ENCODE measurements at regions not wholly inside any gene's neighbourhood (a gene's known extent, or its start where the extent isn't known, plus 50 kb on each side); places are given as distances from the start of the nearest gene placed in this dataset.
"Not testable (repeated sequence)": the region's sequence is repeated elsewhere in the genome, so short reads cannot be mapped to it uniquely, and the experiment has no call there.

DNA sequence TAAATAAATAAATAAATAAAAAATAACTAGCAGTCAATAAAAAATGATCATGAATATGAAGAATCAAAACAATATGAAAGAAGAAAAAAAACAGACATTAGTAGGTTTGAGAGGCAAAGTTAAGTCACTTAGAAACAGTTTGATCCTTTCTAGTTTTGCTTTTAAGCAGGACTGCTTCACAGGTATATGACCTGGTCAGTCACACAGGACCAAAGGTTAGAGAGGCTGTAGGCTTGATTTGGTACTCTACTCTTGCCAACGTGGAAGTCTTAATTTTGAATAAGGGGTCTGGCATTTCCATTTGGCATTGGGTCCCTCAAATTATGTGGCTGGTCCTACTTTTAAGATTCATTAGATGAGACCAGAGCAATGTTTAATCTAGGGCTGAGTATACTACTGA lies 441.7 kb upstream of the NECTIN3 start:
- DNase-seq = no peak

DNA sequence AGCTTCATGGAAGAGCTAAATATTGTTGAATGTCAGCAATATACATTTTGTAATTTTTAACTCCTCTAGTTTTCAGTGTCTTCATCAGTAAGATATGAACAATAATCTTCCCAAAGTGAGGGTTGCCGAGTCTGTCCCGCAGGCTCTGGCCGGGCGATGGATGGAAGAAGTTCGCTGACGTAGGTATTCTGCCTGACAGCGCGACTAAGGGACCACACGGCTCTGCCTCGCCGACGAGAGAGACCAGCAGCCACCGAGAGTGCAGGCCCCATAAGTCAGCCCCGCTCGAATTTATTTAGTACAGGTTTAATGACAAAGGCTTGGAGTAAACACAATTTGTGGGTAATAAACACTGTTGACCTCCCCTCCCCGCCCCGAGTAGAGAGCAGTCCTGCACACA lies 427.4 kb upstream of the NECTIN3 start:
- DNase-seq = no peak

DNA sequence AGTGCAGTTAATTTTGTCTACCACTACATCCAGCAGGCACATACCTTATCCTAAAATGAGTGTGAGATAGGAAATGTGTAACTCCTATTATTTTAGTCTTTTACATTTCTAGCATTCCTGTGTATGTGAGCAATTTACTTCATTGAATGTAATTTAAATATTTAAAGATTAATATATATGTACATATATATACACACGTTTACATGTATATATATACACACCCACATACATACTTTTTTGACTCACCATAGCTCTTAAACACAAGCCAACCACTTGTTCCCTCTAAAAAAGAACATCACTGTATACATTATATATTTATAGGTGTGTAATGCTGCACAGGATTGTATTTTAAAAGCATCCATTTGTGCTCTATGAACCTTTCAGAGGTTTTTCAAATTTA lies 425.6 kb upstream of the NECTIN3 start:
- DNase-seq = no peak

DNA sequence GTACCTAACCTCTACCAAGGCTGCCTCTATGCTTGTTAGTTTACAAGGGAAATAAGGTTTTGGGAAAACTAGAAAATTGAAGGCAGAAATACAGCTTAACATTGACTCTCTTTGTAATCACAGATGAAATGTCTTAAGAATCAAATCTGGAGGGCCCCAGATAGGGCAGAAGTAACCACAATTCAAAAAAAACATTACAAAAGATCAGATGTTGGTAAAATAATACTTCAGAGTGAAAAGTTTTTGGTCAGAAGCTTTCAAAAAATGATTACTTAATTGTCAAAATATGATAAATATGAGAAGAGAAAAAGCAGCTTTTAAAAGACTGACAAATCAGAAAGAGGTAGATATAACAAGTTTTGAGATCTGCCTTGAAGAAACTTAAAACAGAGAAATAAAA lies 425.1 kb upstream of the NECTIN3 start:
- no peak for DNase-seq

DNA sequence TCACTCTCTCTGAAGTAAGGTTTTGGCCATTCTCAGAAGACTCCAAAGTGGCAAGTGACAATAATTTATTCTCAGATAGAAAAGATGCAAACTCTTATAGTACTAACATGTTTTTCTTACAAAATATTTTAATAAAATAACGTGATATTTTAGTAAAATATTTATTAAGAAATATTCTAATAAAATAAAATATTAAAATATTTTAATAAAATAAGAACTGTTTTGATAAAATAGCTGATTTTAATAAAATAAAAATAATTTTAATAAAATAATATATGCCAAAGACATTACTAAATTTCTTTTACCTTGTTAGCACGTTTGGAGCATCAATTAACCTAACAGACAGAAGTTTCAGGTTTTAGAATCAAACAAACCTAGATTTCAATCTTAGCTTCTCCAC lies 424.0 kb upstream of the NECTIN3 start:
- DNase-seq = no peak

DNA sequence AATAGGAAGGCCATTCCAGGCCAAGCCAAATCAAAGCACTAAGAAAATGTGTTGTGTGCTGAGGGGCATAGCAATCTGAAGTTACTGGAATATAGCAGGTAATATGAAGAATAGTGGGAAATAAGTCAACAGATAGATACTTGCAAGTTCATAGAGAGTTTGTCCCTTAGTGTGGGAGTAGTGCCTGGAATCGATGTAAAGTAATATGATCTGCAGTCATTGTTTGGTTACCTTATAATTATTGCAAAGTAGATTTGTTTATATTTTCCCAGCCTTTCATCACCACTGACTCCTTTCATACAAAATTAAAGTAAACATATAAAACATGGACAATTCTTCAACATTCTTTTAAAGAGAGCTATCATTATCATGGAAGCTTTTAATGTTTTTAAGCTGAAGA lies 420.9 kb upstream of the NECTIN3 start:
- DNase-seq = no peak

DNA sequence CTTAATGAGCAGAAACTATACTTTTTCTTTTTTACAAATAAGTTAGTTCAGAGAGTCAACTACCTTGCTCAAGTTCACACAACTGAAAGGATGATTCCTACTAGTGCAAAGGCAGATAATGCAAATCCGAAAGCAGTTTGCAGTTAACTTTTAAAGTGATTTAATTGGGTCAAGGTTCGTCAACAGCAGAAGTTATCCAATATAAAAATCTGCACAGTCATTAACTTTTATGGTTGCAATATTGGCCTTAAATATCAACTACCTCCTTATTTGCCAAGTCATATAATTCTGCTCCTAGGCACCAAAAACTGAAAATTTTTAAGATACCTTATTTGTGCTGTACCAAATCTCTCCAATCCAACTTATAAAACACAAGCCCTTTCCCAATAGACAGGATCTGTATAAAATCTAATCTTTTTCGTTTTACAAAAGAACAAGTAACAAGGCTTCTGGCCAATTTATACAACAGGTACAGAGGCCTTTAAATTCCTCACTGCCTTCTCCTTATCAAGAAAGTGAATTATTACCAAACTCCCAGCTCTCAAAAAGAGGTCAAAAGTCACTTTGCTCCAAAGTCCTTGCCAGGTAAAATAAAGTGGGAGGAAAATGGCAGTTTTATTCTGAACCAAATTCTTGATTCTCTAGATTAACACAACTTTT lies 416.6 kb upstream of the NECTIN3 start:
- no peak for DNase-seq

DNA sequence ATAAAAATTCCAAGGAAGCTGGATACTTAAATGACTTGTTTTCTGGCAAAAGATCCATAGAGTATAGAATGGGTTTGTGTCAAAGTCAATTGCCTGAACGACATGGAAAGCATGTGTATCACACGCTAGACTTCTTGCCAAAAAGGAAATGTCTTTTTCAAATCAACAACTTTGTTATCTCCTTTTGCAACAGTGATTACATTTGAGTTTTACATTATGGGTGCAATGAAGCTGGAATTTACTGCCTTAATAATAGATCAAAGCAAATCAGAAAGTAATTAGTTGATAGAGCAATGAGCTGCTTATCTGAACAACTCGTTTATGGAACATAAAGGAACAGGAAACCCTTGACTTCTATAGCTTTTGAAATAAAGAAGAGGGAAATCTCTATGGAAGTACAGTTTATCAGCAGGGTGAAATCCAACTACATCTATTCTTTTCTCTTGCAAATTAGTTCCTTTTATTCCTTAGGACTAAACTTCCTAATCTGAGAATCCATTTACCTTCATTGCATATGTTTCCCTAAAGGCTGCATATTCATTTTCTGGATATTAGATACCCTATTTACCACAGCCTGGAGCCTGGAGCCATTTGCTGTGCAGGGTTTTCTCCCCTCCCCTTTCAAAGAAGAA lies 415.1 kb upstream of the NECTIN3 start:
- no peak for DNase-seq

DNA sequence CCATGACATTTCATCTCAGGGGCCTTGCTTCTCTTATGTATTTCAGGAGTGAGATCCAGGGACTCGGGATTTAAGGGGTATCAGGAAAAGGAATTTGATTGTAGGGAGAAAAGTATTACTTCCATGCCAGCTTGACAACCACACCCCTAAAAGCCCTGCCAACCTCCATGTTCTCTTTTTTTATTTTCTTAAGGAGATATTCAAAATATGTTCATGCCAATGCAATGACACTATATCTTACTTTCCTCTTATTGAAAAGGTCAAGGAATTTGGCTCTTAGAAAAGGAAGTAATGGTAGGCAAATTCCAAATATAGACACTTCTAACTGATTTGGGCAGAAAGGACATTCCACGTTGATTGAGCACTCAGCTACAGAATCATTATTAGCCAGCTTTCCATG lies 407.5 kb upstream of the NECTIN3 start:
- no peak for DNase-seq

DNA sequence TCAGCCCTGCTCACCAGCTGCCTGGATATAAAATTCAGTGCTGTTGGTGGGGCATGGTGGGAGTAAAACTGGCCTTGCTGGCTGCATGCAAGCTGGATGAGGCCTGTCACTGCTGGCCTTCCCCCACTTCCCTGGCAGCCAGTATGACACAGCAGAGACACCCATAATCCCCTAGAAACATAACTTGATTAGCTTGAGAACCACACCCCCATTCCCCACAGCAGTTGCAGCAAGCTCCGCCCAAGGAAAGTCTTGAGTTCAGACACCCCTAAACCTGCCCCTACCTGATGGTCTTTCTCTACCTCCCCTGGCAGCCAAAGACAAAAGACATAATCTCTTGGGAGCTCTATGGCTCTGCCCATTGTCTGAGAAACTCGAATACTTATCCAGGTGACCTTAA lies 405.1 kb upstream of the NECTIN3 start:
- no peak for DNase-seq

DNA sequence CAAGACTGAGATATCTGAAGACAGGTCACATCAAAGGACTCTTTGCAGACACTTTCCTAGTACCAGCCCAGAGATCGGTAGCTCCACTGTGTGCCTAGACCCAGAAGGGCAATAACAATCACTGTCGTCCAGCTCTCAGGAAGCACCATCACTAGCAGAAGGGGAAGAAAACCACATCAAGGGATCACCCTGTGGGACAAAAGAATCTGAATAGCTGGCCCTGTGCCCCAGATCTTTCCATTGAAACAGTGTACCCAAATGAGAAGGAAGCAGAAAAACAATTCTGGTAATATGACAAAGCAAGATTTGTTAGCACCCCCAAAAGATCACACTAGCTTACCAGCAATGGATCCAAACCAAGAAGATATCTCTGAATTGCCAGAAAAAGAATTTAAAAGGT lies 404.4 kb upstream of the NECTIN3 start:
- no peak for DNase-seq

DNA sequence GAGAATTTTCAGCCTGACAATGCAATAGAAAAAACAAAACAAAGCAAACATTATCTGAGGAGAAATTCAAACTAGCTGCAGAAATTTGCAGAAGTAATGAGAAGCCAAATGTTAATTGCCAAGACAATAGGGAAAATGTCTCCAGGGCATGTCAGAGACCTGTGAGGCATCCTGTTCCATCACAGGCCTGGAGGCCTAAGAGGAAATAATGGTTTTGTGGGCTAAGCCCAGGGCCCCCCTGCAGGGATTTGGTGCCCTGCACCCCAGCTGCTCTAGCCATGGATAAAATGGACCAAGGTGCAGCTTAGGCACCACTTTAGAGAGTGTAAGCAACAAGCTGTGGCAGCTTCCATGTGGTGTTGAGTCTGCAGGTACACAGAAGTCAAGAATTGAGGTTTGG lies 401.2 kb upstream of the NECTIN3 start:
- DNase-seq = no peak

DNA sequence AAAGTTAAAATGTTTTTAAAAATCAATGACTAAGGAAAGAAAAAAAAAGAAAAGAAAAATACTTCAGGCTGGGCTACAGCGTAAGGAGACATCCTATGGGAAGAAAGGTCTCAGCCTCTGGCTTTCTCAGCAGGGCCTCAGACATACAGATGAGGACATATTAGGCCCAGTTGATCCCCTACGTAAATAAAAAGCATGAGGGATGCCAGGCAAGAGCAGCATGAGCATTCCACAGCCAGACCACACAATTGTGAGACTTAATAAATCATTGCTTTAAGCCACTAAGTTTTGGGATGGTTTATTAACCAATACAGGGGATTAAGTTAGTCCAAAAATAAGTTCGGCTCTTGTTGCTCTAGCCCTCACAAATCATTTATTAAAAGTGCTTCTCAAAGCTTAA lies 394.1 kb upstream of the NECTIN3 start:
- DNase-seq = no peak

DNA sequence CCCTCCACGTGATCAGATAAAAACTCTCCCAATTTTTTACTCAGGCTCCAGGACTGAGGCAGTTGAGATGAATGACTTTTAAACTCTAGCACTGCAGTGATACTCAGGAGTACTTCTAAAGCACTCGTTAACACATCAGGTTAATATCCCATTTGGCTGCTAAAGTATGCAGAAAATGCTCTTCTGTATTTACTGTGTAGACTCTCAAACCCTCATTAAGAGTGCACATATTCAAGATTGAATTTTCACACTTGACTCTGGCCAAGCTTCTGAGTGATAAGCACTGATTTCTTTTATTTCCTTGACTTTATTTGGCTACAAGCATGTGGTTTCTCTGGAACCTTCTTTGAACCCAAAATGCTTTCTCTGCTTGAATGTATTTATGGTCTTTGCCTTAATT lies 392.3 kb upstream of the NECTIN3 start:
- no peak for DNase-seq

DNA sequence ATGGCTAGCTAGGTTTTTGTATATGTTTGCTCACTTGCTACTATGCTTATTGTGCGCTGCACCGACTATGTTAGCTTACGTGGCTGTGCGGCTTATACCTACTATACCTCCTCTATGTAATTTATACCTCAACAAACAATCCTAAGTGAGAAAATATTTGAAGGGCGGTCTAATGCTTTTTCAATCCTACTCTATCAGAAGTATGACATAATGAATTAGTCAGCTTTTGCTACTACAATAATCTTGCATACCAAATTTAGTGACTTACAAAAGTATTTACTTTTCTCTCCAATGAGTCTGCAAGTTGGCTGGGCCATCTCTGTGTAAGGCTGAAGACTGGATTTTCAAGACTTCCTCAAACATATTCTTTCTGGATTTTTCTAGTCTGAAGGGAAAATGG lies 391.2 kb upstream of the NECTIN3 start:
- DNase-seq = no peak

DNA sequence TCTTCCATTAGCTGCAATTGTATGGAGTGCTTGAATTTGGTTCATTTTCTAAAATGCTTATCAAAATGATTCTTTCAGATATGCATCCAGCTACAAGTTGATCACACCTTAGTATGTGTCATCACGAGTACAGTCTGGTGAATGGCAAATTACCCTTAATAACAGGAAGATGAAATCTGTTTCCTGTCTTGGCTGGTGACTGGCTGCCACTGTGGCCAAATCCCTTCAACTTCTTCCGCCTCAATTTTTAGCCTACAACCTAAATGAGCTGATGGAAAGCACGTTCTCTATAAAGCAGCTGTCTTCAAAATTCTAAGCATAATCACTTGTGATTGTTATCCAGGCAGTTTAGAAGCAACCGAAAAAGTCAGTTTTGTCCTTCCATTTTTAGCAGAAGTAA lies 387.1 kb upstream of the NECTIN3 start:
- no peak for DNase-seq

DNA sequence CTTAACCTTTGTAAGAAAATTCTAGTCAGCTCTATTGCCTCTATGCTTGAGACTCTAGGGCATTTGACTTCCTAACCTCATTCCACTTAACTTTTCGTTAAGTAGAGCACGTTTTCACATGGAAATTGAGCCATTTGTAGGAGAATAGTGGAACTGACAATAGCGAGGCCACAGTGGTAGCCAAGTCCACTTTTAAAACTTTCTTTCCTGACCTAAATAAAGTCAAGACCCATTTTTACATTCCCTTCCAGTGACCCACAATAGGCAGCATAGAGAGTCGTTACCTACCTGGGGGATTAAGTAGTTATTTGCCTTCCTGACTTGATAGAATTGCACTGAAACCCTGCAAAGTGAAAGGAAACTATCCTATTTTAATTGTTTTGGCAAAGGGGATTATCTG lies 386.0 kb upstream of the NECTIN3 start:
- no peak for DNase-seq

DNA sequence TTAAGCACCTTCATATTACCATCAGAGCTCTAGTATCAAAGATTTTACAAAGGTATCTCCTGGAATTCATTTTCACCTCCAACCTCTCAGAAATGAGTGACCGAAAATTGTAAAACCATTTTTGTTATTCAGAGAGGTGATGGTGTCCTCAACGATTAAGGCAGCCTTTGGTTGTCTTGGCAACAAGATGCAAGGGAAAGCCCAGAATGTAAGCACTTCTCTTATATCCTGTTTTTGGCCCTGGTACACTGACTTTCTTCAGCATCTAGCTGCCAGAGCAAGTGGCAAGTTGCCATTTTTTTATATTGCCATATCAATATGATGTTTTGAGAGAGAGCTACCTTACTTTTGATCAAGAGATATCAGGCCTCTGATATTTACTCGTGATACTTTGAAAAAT lies 384.9 kb upstream of the NECTIN3 start:
- no peak for DNase-seq

DNA sequence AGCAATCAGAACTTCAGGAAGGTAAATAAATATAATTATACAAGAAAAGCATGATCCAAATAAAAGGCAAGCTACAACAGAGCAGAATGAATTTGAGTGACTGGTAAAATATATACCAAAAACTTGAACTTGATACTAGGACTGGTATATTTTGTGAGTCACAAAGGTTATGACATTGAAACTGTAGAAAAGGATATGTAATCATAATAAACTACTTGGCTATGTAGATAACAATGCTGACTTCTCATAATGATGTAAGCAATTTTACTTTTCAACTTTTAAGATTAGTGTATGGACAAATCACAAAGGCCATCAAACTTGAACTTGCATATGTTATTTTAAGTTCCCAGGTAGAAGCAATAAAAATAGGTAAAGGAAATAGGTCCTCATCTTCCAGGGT lies 384.5 kb upstream of the NECTIN3 start:
- no peak for DNase-seq

DNA sequence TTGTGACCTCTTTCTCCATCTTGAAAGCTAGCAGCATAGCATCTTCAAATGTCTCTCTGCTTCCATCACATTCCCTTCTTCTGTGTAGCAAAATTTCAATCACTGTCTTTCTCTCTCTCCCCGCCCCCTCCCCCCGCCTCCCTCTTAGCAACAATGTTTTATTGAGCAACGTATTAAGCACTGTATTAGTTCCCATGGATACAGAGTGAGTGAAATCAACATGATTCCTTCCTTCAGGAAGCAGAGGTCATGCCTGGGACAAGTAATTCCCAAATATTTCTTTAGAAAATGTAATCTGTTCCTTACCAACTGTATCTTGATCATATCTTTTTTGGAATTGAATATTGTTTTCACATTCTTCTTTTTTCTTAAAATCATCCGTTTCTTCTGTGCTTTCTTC lies 373.7 kb upstream of the NECTIN3 start:
- DNase-seq = no peak

DNA sequence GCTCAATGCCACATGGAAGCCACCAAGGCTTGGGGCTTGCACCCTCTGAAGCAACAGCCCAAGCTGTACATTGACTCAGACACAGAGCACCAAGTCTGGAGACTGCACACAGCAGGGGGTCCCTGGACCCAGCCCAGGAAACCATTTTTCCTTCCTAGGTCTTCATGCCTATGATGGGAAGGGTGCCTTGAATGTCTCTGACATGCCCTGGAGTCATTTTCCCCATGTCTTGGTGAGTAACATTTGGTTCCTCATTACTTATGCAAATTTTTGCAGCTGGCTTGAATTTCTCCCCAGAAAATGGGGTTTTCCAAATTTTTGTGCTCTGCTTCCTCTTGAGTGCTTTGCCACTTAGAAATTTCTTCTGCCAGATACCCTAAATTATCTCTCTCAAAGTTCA lies 367.3 kb upstream of the NECTIN3 start:
- not testable (repeated sequence) for DNase-seq

DNA sequence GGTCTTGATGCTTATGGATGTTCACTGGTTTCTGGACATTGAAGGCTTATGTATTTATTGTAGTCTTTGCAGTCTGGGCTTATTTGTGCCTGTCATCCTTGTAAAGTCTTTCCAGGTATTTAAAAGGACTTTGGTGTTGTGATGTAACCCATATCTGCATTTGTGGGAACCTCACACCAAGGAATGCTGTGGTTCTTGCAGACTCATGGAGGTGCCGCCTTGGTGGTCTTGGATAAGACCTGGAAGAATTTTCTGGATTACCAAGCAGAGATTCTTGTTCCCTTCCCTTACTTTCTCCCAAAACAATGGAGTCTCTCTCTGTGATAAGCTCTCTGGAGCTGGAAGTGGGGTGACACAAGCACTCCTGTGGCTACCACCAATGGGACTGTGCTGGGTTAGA lies 363.5 kb upstream of the NECTIN3 start:
- DNase-seq = no peak

DNA sequence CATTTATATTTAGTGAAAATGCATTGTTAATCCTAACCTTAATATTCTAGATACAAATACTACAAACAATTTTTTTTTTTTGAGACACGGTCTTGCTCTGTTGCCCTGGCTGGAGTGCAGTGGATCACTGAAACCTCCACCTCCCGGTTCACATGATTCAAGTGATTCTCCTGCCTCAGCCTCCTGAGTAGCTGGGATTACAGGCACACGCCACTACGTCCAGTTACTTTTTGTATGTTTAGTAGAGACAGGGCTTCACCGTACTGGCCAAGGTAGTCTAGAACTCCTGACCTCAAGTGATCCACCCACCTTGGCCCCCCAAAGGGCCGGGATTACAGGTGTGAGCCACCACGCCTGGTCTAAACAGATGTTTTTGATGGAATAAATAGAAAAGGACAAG lies 361.5 kb upstream of the NECTIN3 start:
- no peak for DNase-seq

DNA sequence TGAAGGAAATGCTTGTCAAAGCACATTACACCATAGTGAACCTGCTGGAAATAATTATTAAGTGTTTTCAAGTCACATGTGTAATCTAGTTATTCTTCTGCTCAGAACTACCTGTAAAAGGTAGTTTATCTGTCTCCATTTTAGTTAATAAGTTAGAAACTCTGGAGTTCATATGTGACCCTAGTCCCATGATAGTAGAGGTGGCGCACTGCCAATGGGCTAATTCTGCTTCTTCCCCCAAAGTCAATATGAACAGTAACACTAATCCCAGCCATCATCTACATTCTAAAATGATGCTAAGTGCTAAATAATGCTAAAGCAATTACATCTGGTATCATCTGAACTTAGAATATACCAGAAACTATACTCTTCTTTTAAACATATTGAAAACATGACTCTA lies 361.0 kb upstream of the NECTIN3 start:
- DNase-seq = no peak

DNA sequence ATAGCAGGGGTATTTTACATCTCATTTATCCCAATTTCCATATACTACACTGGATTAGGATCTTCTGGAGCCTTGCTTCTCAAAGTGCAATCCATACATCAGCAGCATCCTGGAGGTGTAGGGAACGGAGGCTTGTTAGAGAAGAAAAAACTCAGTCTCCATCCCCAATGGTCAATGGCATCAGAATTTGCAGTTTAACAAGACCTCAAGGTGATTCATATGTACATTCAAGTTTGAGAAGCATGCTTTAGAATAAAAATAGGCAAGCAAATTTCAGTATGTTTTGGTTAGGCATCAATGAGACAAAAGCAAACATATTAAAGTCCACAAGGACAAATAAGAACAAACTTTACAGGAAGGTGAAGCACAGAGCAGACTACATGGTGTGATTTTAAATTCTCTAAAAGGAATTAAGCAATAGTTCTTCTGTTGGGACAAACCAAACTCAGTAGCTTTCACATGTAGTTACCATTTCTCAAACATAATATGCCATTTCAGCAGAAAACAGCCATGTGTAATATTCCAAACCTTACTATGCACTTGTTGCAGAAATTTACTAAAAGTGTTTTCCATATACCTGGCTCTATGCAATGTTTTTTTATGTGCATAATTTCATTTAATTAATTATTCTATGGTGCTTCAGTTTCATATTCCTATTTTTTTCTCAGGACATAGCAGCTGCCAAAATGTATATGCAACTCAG lies 360.3 kb upstream of the NECTIN3 start:
- no peak for DNase-seq
